HL-60 (cell line): ENCODE measurements at regions not wholly inside any gene's neighbourhood (a gene's known extent, or its start where the extent isn't known, plus 50 kb on each side); places are given as distances from the start of the nearest gene placed in this dataset.

ENCODE experiments used
- GABPA ChIP-seq: IDR thresholded peaks from 2 replicates; pipeline ENCODE4 v1.6.1; 2012; ENCODE audit warnings: low read depth
- POLR2AphosphoS5 ChIP-seq: IDR thresholded peaks from 2 replicates; pipeline ENCODE4 v1.6.1; 2012; ENCODE audit warnings: low read depth
- SPI1 ChIP-seq: IDR thresholded peaks from 2 replicates; pipeline ENCODE4 v1.6.1; 2012; ENCODE audit warnings: low read depth, mild to moderate bottlenecking, borderline replicate concordance
- TF ChIP-seq, protein P1 (sequence below): IDR thresholded peaks from one replicate; pipeline ENCODE4 v1.5.1; 2011; ENCODE audit warnings: low read length, control low read depth, inconsistent platforms; ENCODE audit not compliant: insufficient read depth
- TF ChIP-seq, protein P2 (sequence below): IDR thresholded peaks from 2 replicates; pipeline ENCODE4 v1.6.1; 2012; ENCODE audit warnings: low read depth; ENCODE audit not compliant: insufficient replicate concordance

DNA sequence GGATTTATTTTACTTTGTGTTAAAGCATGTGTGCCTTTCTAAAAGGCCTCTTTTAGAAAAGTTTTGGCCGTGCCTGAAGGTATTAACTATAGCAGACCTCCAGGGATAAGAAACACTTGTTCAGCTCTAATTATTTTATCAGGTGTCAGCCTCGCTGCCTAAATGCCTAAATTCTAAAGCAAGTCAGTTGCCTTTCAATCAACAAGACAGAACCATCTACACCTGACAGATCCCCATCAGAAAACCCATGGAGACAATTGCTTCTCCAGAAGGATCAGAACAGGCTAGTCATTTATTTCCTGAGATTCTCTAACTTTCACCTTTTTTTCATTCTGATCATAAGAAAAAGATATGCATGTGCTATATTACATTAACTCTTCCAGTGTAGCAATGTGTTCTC is 171.4 kb upstream of the GPC6 start:
- TF ChIP-seq, protein P1, sequence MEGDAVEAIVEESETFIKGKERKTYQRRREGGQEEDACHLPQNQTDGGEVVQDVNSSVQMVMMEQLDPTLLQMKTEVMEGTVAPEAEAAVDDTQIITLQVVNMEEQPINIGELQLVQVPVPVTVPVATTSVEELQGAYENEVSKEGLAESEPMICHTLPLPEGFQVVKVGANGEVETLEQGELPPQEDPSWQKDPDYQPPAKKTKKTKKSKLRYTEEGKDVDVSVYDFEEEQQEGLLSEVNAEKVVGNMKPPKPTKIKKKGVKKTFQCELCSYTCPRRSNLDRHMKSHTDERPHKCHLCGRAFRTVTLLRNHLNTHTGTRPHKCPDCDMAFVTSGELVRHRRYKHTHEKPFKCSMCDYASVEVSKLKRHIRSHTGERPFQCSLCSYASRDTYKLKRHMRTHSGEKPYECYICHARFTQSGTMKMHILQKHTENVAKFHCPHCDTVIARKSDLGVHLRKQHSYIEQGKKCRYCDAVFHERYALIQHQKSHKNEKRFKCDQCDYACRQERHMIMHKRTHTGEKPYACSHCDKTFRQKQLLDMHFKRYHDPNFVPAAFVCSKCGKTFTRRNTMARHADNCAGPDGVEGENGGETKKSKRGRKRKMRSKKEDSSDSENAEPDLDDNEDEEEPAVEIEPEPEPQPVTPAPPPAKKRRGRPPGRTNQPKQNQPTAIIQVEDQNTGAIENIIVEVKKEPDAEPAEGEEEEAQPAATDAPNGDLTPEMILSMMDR: no peak
- no peak for TF ChIP-seq POLR2AphosphoS5
- TF ChIP-seq, protein P2, sequence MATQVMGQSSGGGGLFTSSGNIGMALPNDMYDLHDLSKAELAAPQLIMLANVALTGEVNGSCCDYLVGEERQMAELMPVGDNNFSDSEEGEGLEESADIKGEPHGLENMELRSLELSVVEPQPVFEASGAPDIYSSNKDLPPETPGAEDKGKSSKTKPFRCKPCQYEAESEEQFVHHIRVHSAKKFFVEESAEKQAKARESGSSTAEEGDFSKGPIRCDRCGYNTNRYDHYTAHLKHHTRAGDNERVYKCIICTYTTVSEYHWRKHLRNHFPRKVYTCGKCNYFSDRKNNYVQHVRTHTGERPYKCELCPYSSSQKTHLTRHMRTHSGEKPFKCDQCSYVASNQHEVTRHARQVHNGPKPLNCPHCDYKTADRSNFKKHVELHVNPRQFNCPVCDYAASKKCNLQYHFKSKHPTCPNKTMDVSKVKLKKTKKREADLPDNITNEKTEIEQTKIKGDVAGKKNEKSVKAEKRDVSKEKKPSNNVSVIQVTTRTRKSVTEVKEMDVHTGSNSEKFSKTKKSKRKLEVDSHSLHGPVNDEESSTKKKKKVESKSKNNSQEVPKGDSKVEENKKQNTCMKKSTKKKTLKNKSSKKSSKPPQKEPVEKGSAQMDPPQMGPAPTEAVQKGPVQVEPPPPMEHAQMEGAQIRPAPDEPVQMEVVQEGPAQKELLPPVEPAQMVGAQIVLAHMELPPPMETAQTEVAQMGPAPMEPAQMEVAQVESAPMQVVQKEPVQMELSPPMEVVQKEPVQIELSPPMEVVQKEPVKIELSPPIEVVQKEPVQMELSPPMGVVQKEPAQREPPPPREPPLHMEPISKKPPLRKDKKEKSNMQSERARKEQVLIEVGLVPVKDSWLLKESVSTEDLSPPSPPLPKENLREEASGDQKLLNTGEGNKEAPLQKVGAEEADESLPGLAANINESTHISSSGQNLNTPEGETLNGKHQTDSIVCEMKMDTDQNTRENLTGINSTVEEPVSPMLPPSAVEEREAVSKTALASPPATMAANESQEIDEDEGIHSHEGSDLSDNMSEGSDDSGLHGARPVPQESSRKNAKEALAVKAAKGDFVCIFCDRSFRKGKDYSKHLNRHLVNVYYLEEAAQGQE: no peak
- no peak for TF ChIP-seq GABPA
- TF ChIP-seq SPI1: no peak
